H9 (cell line): ENCODE measurements at regions not wholly inside any gene's neighbourhood (a gene's known extent, or its start where the extent isn't known, plus 50 kb on each side); places are given as distances from the start of the nearest gene placed in this dataset.

Experiments
- DNase-seq: peaks from one replicate; pipeline ENCODE4 v3.0.0-alpha.2; 2017
- H2AFZ ChIP-seq: one replicate; pipeline ENCODE4 v1.6.1; 2013; ENCODE audit warnings: mild to moderate bottlenecking, low read length, control low read depth, moderate library complexity
- H2AK5ac ChIP-seq: 2 replicates; pipeline ENCODE4 v1.6.1; 2013; ENCODE audit warnings: low read length, control low read depth, mixed read lengths; ENCODE audit not compliant: insufficient read length
- H2BK120ac ChIP-seq: one replicate; pipeline ENCODE4 v1.6.1; 2013; ENCODE audit warnings: low read depth, mild to moderate bottlenecking, low read length, control low read depth, inconsistent platforms; ENCODE audit not compliant: poor library complexity, severe bottlenecking
- H2BK12ac ChIP-seq: 2 replicates; pipeline ENCODE4 v1.6.1; 2013; ENCODE audit warnings: low read length, control low read depth, mixed read lengths, low read depth; ENCODE audit not compliant: insufficient read length
- H2BK15ac ChIP-seq: 2 replicates; pipeline ENCODE4 v1.6.1; 2013; ENCODE audit warnings: low read depth, low read length, control low read depth
- H2BK20ac ChIP-seq: one replicate; pipeline ENCODE4 v1.6.1; 2013; ENCODE audit warnings: low read depth, mild to moderate bottlenecking, low read length, control low read depth, inconsistent platforms; ENCODE audit not compliant: poor library complexity, severe bottlenecking
- H2BK5ac ChIP-seq: 2 replicates; pipeline ENCODE4 v1.6.1; 2013; ENCODE audit warnings: low read length, control low read depth, mixed read lengths; ENCODE audit not compliant: insufficient read length
- H3K14ac ChIP-seq: 2 replicates; pipeline ENCODE4 v1.6.1; 2013; ENCODE audit warnings: low read length, control low read depth; ENCODE audit not compliant: insufficient read depth
- H3K18ac ChIP-seq: 2 replicates; pipeline ENCODE4 v1.6.1; 2013; ENCODE audit warnings: low read depth, mild to moderate bottlenecking, mixed read lengths, low read length, control low read depth; ENCODE audit not compliant: insufficient read length
- H3K23ac ChIP-seq: 2 replicates; pipeline ENCODE4 v1.6.1; 2013; ENCODE audit warnings: low read length, control low read depth, mixed read lengths, low read depth; ENCODE audit not compliant: insufficient read length
- H3K23me2 ChIP-seq: 2 replicates; pipeline ENCODE4 v1.6.1; 2013; ENCODE audit warnings: low read depth, mild to moderate bottlenecking, mixed read lengths, low read length, control low read depth; ENCODE audit not compliant: insufficient read length, poor library complexity, severe bottlenecking
- H3K27ac ChIP-seq: 2 replicates; pipeline ENCODE4 v1.5.1; 2013; ENCODE audit warnings: low read length, control low read depth, mixed read lengths, low read depth; ENCODE audit not compliant: insufficient read length
- H3K27me3 ChIP-seq: 2 replicates; pipeline ENCODE4 v1.6.1; 2013; ENCODE audit warnings: low read length, control low read depth, inconsistent platforms; ENCODE audit not compliant: insufficient read depth
- H3K4ac ChIP-seq: 2 replicates; pipeline ENCODE4 v1.6.1; 2013; ENCODE audit warnings: low read depth, mild to moderate bottlenecking, control low read depth, inconsistent platforms, low read length, moderate library complexity
- H3K4me1 ChIP-seq: 2 replicates; pipeline ENCODE4 v1.6.1; 2013; ENCODE audit warnings: low read length, control low read depth, inconsistent platforms; ENCODE audit not compliant: insufficient read depth
- H3K4me2 ChIP-seq: 2 replicates; pipeline ENCODE4 v1.6.1; 2013; ENCODE audit warnings: low read length, control low read depth, mixed read lengths; ENCODE audit not compliant: insufficient read length, insufficient read depth
- H3K56ac ChIP-seq: 2 replicates; pipeline ENCODE4 v1.6.1; 2013; ENCODE audit warnings: low read depth, mild to moderate bottlenecking, mixed read lengths, low read length, control low read depth; ENCODE audit not compliant: insufficient read length
- H3K79me1 ChIP-seq: 2 replicates; pipeline ENCODE4 v1.6.1; 2013; ENCODE audit warnings: low read depth, mild to moderate bottlenecking, moderate library complexity, low read length, control low read depth, inconsistent platforms; ENCODE audit not compliant: insufficient read depth, poor library complexity, severe bottlenecking
- H3K79me2 ChIP-seq: 2 replicates; pipeline ENCODE4 v1.6.1; 2013; ENCODE audit warnings: low read length, control low read depth, inconsistent platforms; ENCODE audit not compliant: insufficient read depth
- H3K9ac ChIP-seq: 2 replicates; pipeline ENCODE4 v1.6.1; 2013; ENCODE audit warnings: low read length, control low read depth, mixed read lengths; ENCODE audit not compliant: insufficient read length; ENCODE audit errors: extremely low read depth
- H3K9me3 ChIP-seq: one replicate; pipeline ENCODE4 v1.6.1; 2013; ENCODE audit warnings: low read depth, low read length, inconsistent platforms; ENCODE audit not compliant: control insufficient read depth
- H3T11ph ChIP-seq: one replicate; pipeline ENCODE4 v1.6.1; 2013; ENCODE audit warnings: mild to moderate bottlenecking, low read length, control low read depth, inconsistent platforms
- H4K20me1 ChIP-seq: one replicate; pipeline ENCODE4 v1.6.1; 2013; ENCODE audit not compliant: control insufficient read depth, insufficient read length, insufficient read depth
- H4K5ac ChIP-seq: 2 replicates; pipeline ENCODE4 v1.6.1; 2013; ENCODE audit warnings: low read depth, mild to moderate bottlenecking, mixed read lengths, low read length, control low read depth; ENCODE audit not compliant: insufficient read length
- H4K8ac ChIP-seq: replicated peaks from 2 replicates; pipeline ENCODE4 v1.6.1; 2013; ENCODE audit warnings: low read length, control low read depth, mixed read lengths, low read depth; ENCODE audit not compliant: insufficient read length
- H4K91ac ChIP-seq: 2 replicates; pipeline ENCODE4 v1.6.1; 2013; ENCODE audit warnings: low read depth, mild to moderate bottlenecking, moderate library complexity, mixed read lengths, low read length, control low read depth; ENCODE audit not compliant: insufficient read length
- H3K27ac Mint-ChIP-seq, 3 experiments: 2 replicates in 2 of 3; 3 replicates in 1 of 3; pipeline ENCODE4 v1.8.0; 2020 to 2021; ENCODE audit warnings: mixed read lengths in 3 of 3, mild to moderate bottlenecking in 1 of 3, moderate library complexity in 1 of 3
- H3K27me3 Mint-ChIP-seq: 2 replicates; pipeline ENCODE4 v1.8.0; 2021; ENCODE audit warnings: low read depth, mild to moderate bottlenecking, moderate library complexity, mixed read lengths
- H3K36me3 Mint-ChIP-seq, 3 experiments: 2 replicates in 2 of 3; 3 replicates in 1 of 3; pipeline ENCODE4 v1.8.0; 2020 to 2021; ENCODE audit warnings: low read depth in 3 of 3, mixed read lengths in 3 of 3; ENCODE audit not compliant: insufficient read depth in 1 of 3
- H3K4me1 Mint-ChIP-seq, 2 experiments: 2 replicates each; pipeline ENCODE4 v1.8.0; 2020; ENCODE audit warnings: mixed read lengths in 2 of 2
- H3K4me3 Mint-ChIP-seq, 2 experiments: 2 replicates in 1 of 2; 3 replicates in 1 of 2; pipeline ENCODE4 v1.8.0; 2020 to 2021; ENCODE audit warnings: mild to moderate bottlenecking in 2 of 2, mixed read lengths in 2 of 2, moderate library complexity in 1 of 2
- H3K9me3 Mint-ChIP-seq, 2 experiments: 2 replicates in 1 of 2; 3 replicates in 1 of 2; pipeline ENCODE4 v1.8.0; 2020; ENCODE audit warnings: mild to moderate bottlenecking in 2 of 2, mixed read lengths in 2 of 2, moderate library complexity in 1 of 2
- CTCF ChIP-seq: fragments of 200-600 bp; sonication (generic); conservative IDR thresholded peaks from 3 replicates; pipeline ENCODE4 v1.8.0; 2021; ENCODE audit warnings: antibody characterized with exemption, mild to moderate bottlenecking
- WGBS: extraction: QIAGEN DNeasy Blood & Tissue Kit; methylation state at CpG from one replicate; pipeline ENCODE4 v1.1.7; 2013; ENCODE audit warnings: missing lambda C conversion rate, low lambda C conversion rate, mixed read lengths; ENCODE audit not compliant: insufficient read length; ENCODE audit errors: extremely low coverage; 5-methylcytosine and 5-hydroxymethylcytosine counted together

GRCh38 chr18:70394672-70395071 is 105.8 kb downstream of the SOCS6 start:
- Histone ChIP-seq H3K18ac (no peak overlapping the region), H4K5ac (no peak overlapping the region), H2AK5ac (no peak overlapping the region), H4K20me1 (no peaks in the 10 kb centered on the region), H2BK5ac (no peak overlapping the region), H3K79me1 (no peaks in the 10 kb centered on the region), H3K4ac (no peak overlapping the region), H3K23me2 (no peaks in the 10 kb centered on the region), H2BK20ac (no peak overlapping the region), H3K79me2 (no peaks in the 10 kb centered on the region), H3K56ac (no peak overlapping the region), H2BK15ac (no peak overlapping the region), H3K27me3 (no peaks in the 10 kb centered on the region), H3K27ac (no peak overlapping the region), H3K4me2 (no peak overlapping the region), H3T11ph (no peak overlapping the region), H2BK120ac (no peak overlapping the region), H3K9me3 (no peaks in the 10 kb centered on the region), H2BK12ac (no peak overlapping the region), H3K4me1 (no peaks in the 10 kb centered on the region), H4K91ac (no peak overlapping the region), H4K8ac (no peak overlapping the region), H3K9ac (no peak overlapping the region), H3K23ac (no peak overlapping the region), H2AFZ (no peak overlapping the region), H3K14ac (no peak overlapping the region)
- H3K9me3 Mint-ChIP-seq, result peaks cover 0 to 3% of the 10 kb centered on the region in 2 experiments; a peak in 1 of 5 replicates
- H3K27me3 Mint-ChIP-seq, result no peaks in the 10 kb centered on the region
- no CpG with 5 or more reads among the region's 5 CpGs for WGBS
- H3K4me1 Mint-ChIP-seq, result no peaks in the 10 kb centered on the region
- H3K36me3 Mint-ChIP-seq, result peaks cover 0 to 4% (median 1%) of the 10 kb centered on the region in 3 experiments; a peak in 1 of 7 replicates
- no peak for DNase-seq
- TF ChIP-seq CTCF, result no peak
- H3K4me3 Mint-ChIP-seq, result no peak overlapping the region
- no peak overlapping the region for H3K27ac Mint-ChIP-seq
